ENCODE measurements at regions not wholly inside any gene's neighbourhood (a gene's known extent, or its start where the extent isn't known, plus 50 kb on each side); places are given as distances from the start of the nearest gene placed in this dataset.
"Not testable (repeated sequence)": the region's sequence is repeated elsewhere in the genome, so short reads cannot be mapped to it uniquely, and the experiment has no call there.

GRCh38 chr6:14470671-14471070 is 353.1 kb downstream of the CD83 start:
- Histone ChIP-seq H3K4me3 (ENCODE audit: low read depth in 1 of 2, low read length in 2 of 2) (no peak overlapping the region), H3K4me1 (ENCODE audit: control insufficient read depth in 1 of 2, insufficient read depth in 2 of 2, low read length in 2 of 2) (no peaks in the 10 kb centered on the region), H3K9ac (ENCODE audit: low read depth in 1 of 2, low read length in 2 of 2) (no peak overlapping the region), H3K36me3 (ENCODE audit: control insufficient read depth in 1 of 2, insufficient read depth in 2 of 2, low read length in 2 of 2) (no peaks in the 10 kb centered on the region), H3K27ac (ENCODE audit: low read depth, low read length) (no peak overlapping the region), H3K9me3 (ENCODE audit: control insufficient read depth in 1 of 2, low read length in 2 of 2) (no peaks in the 10 kb centered on the region), H3K27me3 (ENCODE audit: control insufficient read depth in 1 of 2, insufficient read depth in 2 of 2, low read length in 2 of 2) (peaks cover 0 to under 1% of the 10 kb centered on the region in 2 donors)

GRCh38 chr6:14472255-14472985 is 354.8 kb downstream of the CD83 start:
- Histone ChIP-seq H3K9me3 (ENCODE audit: control insufficient read depth in 1 of 2, low read length in 2 of 2) (no peaks in the 10 kb centered on the region), H3K27me3 (ENCODE audit: control insufficient read depth in 1 of 2, insufficient read depth in 2 of 2, low read length in 2 of 2) (peaks cover 0 to 3% of the 10 kb centered on the region in 2 donors), H3K9ac (ENCODE audit: low read depth in 1 of 2, low read length in 2 of 2) (no peak overlapping the region), H3K4me3 (ENCODE audit: low read depth in 1 of 2, low read length in 2 of 2) (no peak overlapping the region), H3K36me3 (ENCODE audit: control insufficient read depth in 1 of 2, insufficient read depth in 2 of 2, low read length in 2 of 2) (no peaks in the 10 kb centered on the region), H3K27ac (ENCODE audit: low read depth, low read length) (no peak overlapping the region), H3K4me1 (ENCODE audit: control insufficient read depth in 1 of 2, insufficient read depth in 2 of 2, low read length in 2 of 2) (peaks cover 0 to 1% of the 10 kb centered on the region in 2 donors)

GRCh38 chr6:14472986-14473337 is 355.4 kb downstream of the CD83 start:
- H3K9ac ChIP-seq (ENCODE audit: low read depth in 1 of 2, low read length in 2 of 2) = no peak overlapping the region
- H3K27ac ChIP-seq (ENCODE audit: low read depth, low read length) = no peak overlapping the region
- no peak overlapping the region for H3K4me3 ChIP-seq (ENCODE audit: low read depth in 1 of 2, low read length in 2 of 2)
- peaks cover 0 to 3% of the 10 kb centered on the region in 2 donors for H3K27me3 ChIP-seq (ENCODE audit: control insufficient read depth in 1 of 2, insufficient read depth in 2 of 2, low read length in 2 of 2)
- peaks cover 0 to 6% of the 10 kb centered on the region in 2 donors for H3K4me1 ChIP-seq (ENCODE audit: control insufficient read depth in 1 of 2, insufficient read depth in 2 of 2, low read length in 2 of 2)
- H3K36me3 ChIP-seq (ENCODE audit: control insufficient read depth in 1 of 2, insufficient read depth in 2 of 2, low read length in 2 of 2) = no peaks in the 10 kb centered on the region
- no peaks in the 10 kb centered on the region for H3K9me3 ChIP-seq (ENCODE audit: control insufficient read depth in 1 of 2, low read length in 2 of 2)

- no peaks in the 10 kb centered on the region for H3K9me3 ChIP-seq (ENCODE audit: control insufficient read depth in 1 of 2, low read length in 2 of 2)
- peaks cover 0 to 3% of the 10 kb centered on the region in 2 donors for H3K27me3 ChIP-seq (ENCODE audit: control insufficient read depth in 1 of 2, insufficient read depth in 2 of 2, low read length in 2 of 2)
- no peak overlapping the region for H3K4me3 ChIP-seq (ENCODE audit: low read depth in 1 of 2, low read length in 2 of 2)
- no peaks in the 10 kb centered on the region for H3K36me3 ChIP-seq (ENCODE audit: control insufficient read depth in 1 of 2, insufficient read depth in 2 of 2, low read length in 2 of 2)
- peaks cover 0 to 6% of the 10 kb centered on the region in 2 donors for H3K4me1 ChIP-seq (ENCODE audit: control insufficient read depth in 1 of 2, insufficient read depth in 2 of 2, low read length in 2 of 2)
- no peak overlapping the region for H3K27ac ChIP-seq (ENCODE audit: low read depth, low read length)
- no peak overlapping the region for H3K9ac ChIP-seq (ENCODE audit: low read depth in 1 of 2, low read length in 2 of 2)
Observed at GRCh38 chr6:14474816-14475215, 357.2 kb downstream of the CD83 start.

- H3K4me3 ChIP-seq (ENCODE audit: low read depth in 1 of 2, low read length in 2 of 2) = no peak overlapping the region
- H3K27me3 ChIP-seq (ENCODE audit: control insufficient read depth in 1 of 2, insufficient read depth in 2 of 2, low read length in 2 of 2) = peaks cover 0 to 3% of the 10 kb centered on the region in 2 donors
- H3K36me3 ChIP-seq (ENCODE audit: control insufficient read depth in 1 of 2, insufficient read depth in 2 of 2, low read length in 2 of 2) = no peaks in the 10 kb centered on the region
- H3K4me1 ChIP-seq (ENCODE audit: control insufficient read depth in 1 of 2, insufficient read depth in 2 of 2, low read length in 2 of 2) = peaks cover 0 to 6% of the 10 kb centered on the region in 2 donors
- no peak overlapping the region for H3K9ac ChIP-seq (ENCODE audit: low read depth in 1 of 2, low read length in 2 of 2)
- no peak overlapping the region for H3K27ac ChIP-seq (ENCODE audit: low read depth, low read length)
- H3K9me3 ChIP-seq (ENCODE audit: control insufficient read depth in 1 of 2, low read length in 2 of 2) = no peaks in the 10 kb centered on the region
Observed at GRCh38 chr6:14475306-14475705, 357.7 kb downstream of the CD83 start.

GRCh38 chr6:14476793-14477531 is 359.4 kb downstream of the CD83 start:
- Histone ChIP-seq H3K27ac (ENCODE audit: low read depth, low read length) (peak overlapping the region; percentile 64), H3K4me3 (ENCODE audit: low read depth in 1 of 2, low read length in 2 of 2) (no peak overlapping the region), H3K9ac (ENCODE audit: low read depth in 1 of 2, low read length in 2 of 2) (no peak overlapping the region), H3K36me3 (ENCODE audit: control insufficient read depth in 1 of 2, insufficient read depth in 2 of 2, low read length in 2 of 2) (no peaks in the 10 kb centered on the region), H3K27me3 (ENCODE audit: control insufficient read depth in 1 of 2, insufficient read depth in 2 of 2, low read length in 2 of 2) (peaks cover 0 to 3% of the 10 kb centered on the region in 2 donors), H3K4me1 (ENCODE audit: control insufficient read depth in 1 of 2, insufficient read depth in 2 of 2, low read length in 2 of 2) (peaks cover 0 to 6% of the 10 kb centered on the region in 2 donors), H3K9me3 (ENCODE audit: control insufficient read depth in 1 of 2, low read length in 2 of 2) (no peaks in the 10 kb centered on the region)

GRCh38 chr6:14477559-14477958 is 360.0 kb downstream of the CD83 start:
- no peak overlapping the region for H3K4me3 ChIP-seq (ENCODE audit: low read depth in 1 of 2, low read length in 2 of 2)
- H3K36me3 ChIP-seq (ENCODE audit: control insufficient read depth in 1 of 2, insufficient read depth in 2 of 2, low read length in 2 of 2) = no peaks in the 10 kb centered on the region
- H3K4me1 ChIP-seq (ENCODE audit: control insufficient read depth in 1 of 2, insufficient read depth in 2 of 2, low read length in 2 of 2) = peaks cover 0 to 6% of the 10 kb centered on the region in 2 donors
- H3K9ac ChIP-seq (ENCODE audit: low read depth in 1 of 2, low read length in 2 of 2) = no peak overlapping the region
- peak overlapping the region; percentile 49 for H3K27ac ChIP-seq (ENCODE audit: low read depth, low read length)
- H3K27me3 ChIP-seq (ENCODE audit: control insufficient read depth in 1 of 2, insufficient read depth in 2 of 2, low read length in 2 of 2) = peaks cover 0 to 3% of the 10 kb centered on the region in 2 donors
- H3K9me3 ChIP-seq (ENCODE audit: control insufficient read depth in 1 of 2, low read length in 2 of 2) = no peaks in the 10 kb centered on the region

GRCh38 chr6:14478381-14479225 is 361.0 kb downstream of the CD83 start:
- Histone ChIP-seq H3K27ac (ENCODE audit: low read depth, low read length) (no peak overlapping the region), H3K4me3 (ENCODE audit: low read depth in 1 of 2, low read length in 2 of 2) (no peak overlapping the region), H3K9me3 (ENCODE audit: control insufficient read depth in 1 of 2, low read length in 2 of 2) (no peaks in the 10 kb centered on the region), H3K4me1 (ENCODE audit: control insufficient read depth in 1 of 2, insufficient read depth in 2 of 2, low read length in 2 of 2) (peaks cover 0 to 6% of the 10 kb centered on the region in 2 donors), H3K9ac (ENCODE audit: low read depth in 1 of 2, low read length in 2 of 2) (no peak overlapping the region), H3K27me3 (ENCODE audit: control insufficient read depth in 1 of 2, insufficient read depth in 2 of 2, low read length in 2 of 2) (peaks cover 0 to 3% of the 10 kb centered on the region in 2 donors), H3K36me3 (ENCODE audit: control insufficient read depth in 1 of 2, insufficient read depth in 2 of 2, low read length in 2 of 2) (no peaks in the 10 kb centered on the region)

- H3K27ac ChIP-seq (ENCODE audit: low read depth, low read length); H3K9me3 ChIP-seq (ENCODE audit: control insufficient read depth in 1 of 2, low read length in 2 of 2); H3K4me3 ChIP-seq (ENCODE audit: low read depth in 1 of 2, low read length in 2 of 2); H3K4me1 ChIP-seq (ENCODE audit: control insufficient read depth in 1 of 2, insufficient read depth in 2 of 2, low read length in 2 of 2); H3K9ac ChIP-seq (ENCODE audit: low read depth in 1 of 2, low read length in 2 of 2); H3K36me3 ChIP-seq (ENCODE audit: control insufficient read depth in 1 of 2, insufficient read depth in 2 of 2, low read length in 2 of 2); H3K27me3 ChIP-seq (ENCODE audit: control insufficient read depth in 1 of 2, insufficient read depth in 2 of 2, low read length in 2 of 2): not testable (repeated sequence)
Observed at GRCh38 chr6:14481946-14482345, 364.4 kb downstream of the CD83 start.

- Histone ChIP-seq H3K9ac (ENCODE audit: low read depth in 1 of 2, low read length in 2 of 2) (no peak overlapping the region), H3K27me3 (ENCODE audit: control insufficient read depth in 1 of 2, insufficient read depth in 2 of 2, low read length in 2 of 2) (no peaks in the 10 kb centered on the region), H3K4me3 (ENCODE audit: low read depth in 1 of 2, low read length in 2 of 2) (no peak overlapping the region), H3K36me3 (ENCODE audit: control insufficient read depth in 1 of 2, insufficient read depth in 2 of 2, low read length in 2 of 2) (no peaks in the 10 kb centered on the region), H3K9me3 (ENCODE audit: control insufficient read depth in 1 of 2, low read length in 2 of 2) (no peaks in the 10 kb centered on the region), H3K27ac (ENCODE audit: low read depth, low read length) (no peak overlapping the region), H3K4me1 (ENCODE audit: control insufficient read depth in 1 of 2, insufficient read depth in 2 of 2, low read length in 2 of 2) (no peaks in the 10 kb centered on the region)
Observed at GRCh38 chr6:14487625-14488024, 370.1 kb downstream of the CD83 start.
